Astrocyte (in vitro differentiated cells and primary cell): ENCODE measurements at regions not wholly inside any gene's neighbourhood (a gene's known extent, or its start where the extent isn't known, plus 50 kb on each side); places are given as distances from the start of the nearest gene placed in this dataset.

Source experiments
- DNase-seq: peaks from one replicate; pipeline ENCODE4 v3.0.0-alpha.2; 2010; ENCODE audit warnings: low read depth
- FAIRE-seq: peaks from 2 replicates; lab custom pipeline; 2011; peaks lifted over from hg19 to GRCh38; lab: Jason Lieb, UNC
- H2AFZ ChIP-seq: 2 replicates; pipeline ENCODE4 v1.6.0; 2012; ENCODE audit warnings: low read depth, low read length, inconsistent platforms
- H3K27ac ChIP-seq: 2 replicates; pipeline ENCODE4 v1.5.1; 2011; ENCODE audit warnings: low read depth, low read length, inconsistent platforms
- H3K27me3 ChIP-seq: 2 replicates; pipeline ENCODE4 v1.6.0; 2011; ENCODE audit warnings: low read length, inconsistent platforms; ENCODE audit not compliant: insufficient read depth
- H3K36me3 ChIP-seq: 2 replicates; pipeline ENCODE4 v1.5.1; 2011; ENCODE audit warnings: low read length, inconsistent platforms; ENCODE audit not compliant: insufficient read depth
- H3K4me1 ChIP-seq: 2 replicates; pipeline ENCODE4 v1.5.1; 2011; ENCODE audit warnings: low read length, inconsistent platforms; ENCODE audit not compliant: insufficient read depth
- H3K4me2 ChIP-seq: 2 replicates; pipeline ENCODE4 v1.6.0; 2012; ENCODE audit warnings: low read length, inconsistent platforms
- H3K4me3 ChIP-seq: 2 replicates; pipeline ENCODE4 v1.5.1; 2011; ENCODE audit warnings: low read depth, mild to moderate bottlenecking, low read length, inconsistent platforms; ENCODE audit not compliant: insufficient read depth
- H3K79me2 ChIP-seq: 2 replicates; pipeline ENCODE4 v1.6.0; 2012; ENCODE audit warnings: mild to moderate bottlenecking, low read length, inconsistent platforms; ENCODE audit not compliant: insufficient read depth
- H3K9ac ChIP-seq: 2 replicates; pipeline ENCODE4 v1.6.0; 2012; ENCODE audit warnings: mild to moderate bottlenecking, low read length, inconsistent platforms
- H3K9me3 ChIP-seq: 2 replicates; pipeline ENCODE4 v1.5.1; 2012; ENCODE audit warnings: low read depth, mild to moderate bottlenecking, low read length, inconsistent platforms; ENCODE audit not compliant: insufficient read depth
- H4K20me1 ChIP-seq: 2 replicates; pipeline ENCODE4 v1.6.0; 2012; ENCODE audit warnings: low read length, inconsistent platforms; ENCODE audit not compliant: insufficient read depth
- H3K27ac Mint-ChIP-seq: one replicate; pipeline ENCODE4 v1.8.0; 2021; ENCODE audit warnings: mild to moderate bottlenecking, mixed read lengths; ENCODE audit not compliant: unreplicated experiment
- H3K27me3 Mint-ChIP-seq: one replicate; pipeline ENCODE4 v1.8.0; 2021; ENCODE audit warnings: low read depth, mixed read lengths; ENCODE audit not compliant: unreplicated experiment
- H3K36me3 Mint-ChIP-seq: one replicate; pipeline ENCODE4 v1.8.0; 2021; ENCODE audit warnings: low read depth, mixed read lengths; ENCODE audit not compliant: unreplicated experiment
- H3K4me1 Mint-ChIP-seq: one replicate; pipeline ENCODE4 v1.8.0; 2021; ENCODE audit warnings: low read depth, mixed read lengths; ENCODE audit not compliant: unreplicated experiment
- H3K4me3 Mint-ChIP-seq: one replicate; pipeline ENCODE4 v1.8.0; 2021; ENCODE audit warnings: mild to moderate bottlenecking, moderate library complexity, mixed read lengths; ENCODE audit not compliant: unreplicated experiment
- H3K9me3 Mint-ChIP-seq: one replicate; pipeline ENCODE4 v1.8.0; 2021; ENCODE audit warnings: mild to moderate bottlenecking, mixed read lengths; ENCODE audit not compliant: unreplicated experiment
- EZH2 ChIP-seq: IDR thresholded peaks from 2 replicates; pipeline ENCODE4 v1.6.1; 2012; ENCODE audit warnings: mild to moderate bottlenecking, low read length, inconsistent platforms; ENCODE audit not compliant: insufficient read depth
- TF ChIP-seq, protein P1 (sequence below): IDR thresholded peaks from 2 replicates; pipeline ENCODE4 v1.5.1; 2011; ENCODE audit warnings: low read depth, mild to moderate bottlenecking, inconsistent platforms, low read length, moderate library complexity; ENCODE audit not compliant: insufficient read depth

DNA sequence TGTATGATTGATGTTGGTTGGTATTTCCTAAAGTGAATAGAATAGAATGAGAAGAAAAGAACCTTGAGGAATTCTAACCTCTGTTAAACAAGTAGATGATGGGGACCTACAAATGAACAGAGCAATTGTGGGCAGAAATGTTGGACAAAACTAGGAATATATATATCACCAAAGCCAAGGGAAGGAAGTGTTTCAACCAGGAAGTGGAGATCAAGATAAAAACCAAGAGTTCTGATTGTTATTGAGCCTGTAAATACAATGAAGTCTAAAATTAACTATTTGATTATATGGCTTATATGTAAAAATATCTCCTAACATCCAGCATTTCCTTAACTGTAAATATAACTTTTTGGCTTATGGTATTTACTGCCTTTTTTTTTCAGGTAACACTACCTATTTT lies 730.0 kb downstream of the SOCS6 start:
- no peak overlapping the region for H3K27ac Mint-ChIP-seq

DNA sequence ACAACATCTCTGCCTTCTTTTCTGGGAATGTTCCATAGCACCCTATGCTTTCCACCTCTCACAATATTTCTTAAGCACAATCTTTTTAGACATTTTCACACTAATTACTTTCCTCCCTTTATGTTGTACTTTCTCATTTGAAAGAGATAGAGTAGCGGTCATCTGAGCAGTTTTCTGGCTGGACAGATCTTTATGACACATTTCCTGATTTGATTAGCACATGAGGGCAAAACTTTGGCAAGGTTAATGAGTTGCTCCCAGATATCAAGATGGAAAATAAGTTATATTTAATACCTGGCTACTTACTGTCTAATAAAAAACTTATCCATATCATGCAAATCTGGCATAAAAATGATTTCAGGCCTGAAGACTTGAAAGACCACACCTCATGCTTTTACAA lies 723.9 kb downstream of the SOCS6 start:
- Histone ChIP-seq H3K9me3 (peaks cover 4% of the 10 kb centered on the region), H2AFZ (no peak overlapping the region)
- no peak overlapping the region for H3K27ac Mint-ChIP-seq

More for the DNA sequence above, 730.0 kb downstream of the SOCS6 start:
- no peaks in the 10 kb centered on the region for H3K36me3 ChIP-seq
- no peaks in the 10 kb centered on the region for H3K79me2 ChIP-seq
- DNase-seq = no peak
- no peaks in the 10 kb centered on the region for H3K4me1 Mint-ChIP-seq
- no peak overlapping the region for H3K4me2 ChIP-seq
- H3K36me3 Mint-ChIP-seq = no peaks in the 10 kb centered on the region
- H3K4me1 ChIP-seq = no peaks in the 10 kb centered on the region
- no peak for FAIRE-seq
- H3K9me3 ChIP-seq = peaks cover 4% of the 10 kb centered on the region
- no peaks in the 10 kb centered on the region for H3K27me3 Mint-ChIP-seq
- H3K4me3 ChIP-seq = no peak overlapping the region
- TF ChIP-seq, protein P1, sequence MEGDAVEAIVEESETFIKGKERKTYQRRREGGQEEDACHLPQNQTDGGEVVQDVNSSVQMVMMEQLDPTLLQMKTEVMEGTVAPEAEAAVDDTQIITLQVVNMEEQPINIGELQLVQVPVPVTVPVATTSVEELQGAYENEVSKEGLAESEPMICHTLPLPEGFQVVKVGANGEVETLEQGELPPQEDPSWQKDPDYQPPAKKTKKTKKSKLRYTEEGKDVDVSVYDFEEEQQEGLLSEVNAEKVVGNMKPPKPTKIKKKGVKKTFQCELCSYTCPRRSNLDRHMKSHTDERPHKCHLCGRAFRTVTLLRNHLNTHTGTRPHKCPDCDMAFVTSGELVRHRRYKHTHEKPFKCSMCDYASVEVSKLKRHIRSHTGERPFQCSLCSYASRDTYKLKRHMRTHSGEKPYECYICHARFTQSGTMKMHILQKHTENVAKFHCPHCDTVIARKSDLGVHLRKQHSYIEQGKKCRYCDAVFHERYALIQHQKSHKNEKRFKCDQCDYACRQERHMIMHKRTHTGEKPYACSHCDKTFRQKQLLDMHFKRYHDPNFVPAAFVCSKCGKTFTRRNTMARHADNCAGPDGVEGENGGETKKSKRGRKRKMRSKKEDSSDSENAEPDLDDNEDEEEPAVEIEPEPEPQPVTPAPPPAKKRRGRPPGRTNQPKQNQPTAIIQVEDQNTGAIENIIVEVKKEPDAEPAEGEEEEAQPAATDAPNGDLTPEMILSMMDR = no peak
- no peak for TF ChIP-seq EZH2
- no peaks in the 10 kb centered on the region for H4K20me1 ChIP-seq
- no peak overlapping the region for H2AFZ ChIP-seq
- H3K4me3 Mint-ChIP-seq = no peak overlapping the region
- no peak overlapping the region for H3K27ac ChIP-seq
- H3K9ac ChIP-seq = no peak overlapping the region
- H3K9me3 Mint-ChIP-seq = peaks cover 3% of the 10 kb centered on the region
- no peaks in the 10 kb centered on the region for H3K27me3 ChIP-seq

DNA sequence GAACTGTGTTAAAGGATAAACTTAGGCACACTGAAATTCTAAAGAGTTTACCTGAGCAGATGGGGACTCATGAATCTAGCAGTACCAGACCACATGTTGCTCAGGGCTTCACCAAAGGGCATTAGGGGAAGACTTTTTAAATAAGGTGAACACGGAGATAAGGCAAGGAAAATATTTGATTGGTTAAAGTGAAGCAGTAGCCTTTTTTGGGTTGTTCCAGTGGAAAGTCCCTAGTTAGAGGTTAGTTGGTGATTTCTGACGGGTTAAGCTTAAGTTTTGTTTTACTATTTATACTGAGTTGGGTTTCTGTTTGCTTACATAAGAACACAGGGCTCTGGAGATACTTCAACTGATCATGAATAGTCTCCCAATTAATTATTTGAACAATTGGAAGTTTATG lies 722.5 kb downstream of the SOCS6 start:
- no peaks in the 10 kb centered on the region for H3K4me1 Mint-ChIP-seq
- peaks cover 2% of the 10 kb centered on the region for H3K9me3 Mint-ChIP-seq
- TF ChIP-seq, protein P1 = no peak
- no peak for TF ChIP-seq EZH2
- FAIRE-seq = no peak
- no peak overlapping the region for H3K27ac ChIP-seq
- no peaks in the 10 kb centered on the region for H3K27me3 Mint-ChIP-seq
- H3K4me3 Mint-ChIP-seq = no peak overlapping the region
- H4K20me1 ChIP-seq = no peaks in the 10 kb centered on the region
- no peaks in the 10 kb centered on the region for H3K79me2 ChIP-seq
- H3K36me3 Mint-ChIP-seq = peaks cover 1% of the 10 kb centered on the region
- no peak for DNase-seq
- no peaks in the 10 kb centered on the region for H3K4me1 ChIP-seq
- H3K36me3 ChIP-seq = no peaks in the 10 kb centered on the region
- no peaks in the 10 kb centered on the region for H3K9me3 ChIP-seq
- no peak overlapping the region for H3K4me3 ChIP-seq
- no peak overlapping the region for H3K9ac ChIP-seq
- H3K27ac Mint-ChIP-seq = no peak overlapping the region
- no peak overlapping the region for H2AFZ ChIP-seq
- no peak overlapping the region for H3K4me2 ChIP-seq
- no peaks in the 10 kb centered on the region for H3K27me3 ChIP-seq

More for the DNA sequence above, 723.9 kb downstream of the SOCS6 start:
- Histone ChIP-seq H3K4me1 (no peaks in the 10 kb centered on the region), H3K27me3 (no peaks in the 10 kb centered on the region), H3K27ac (no peak overlapping the region), H3K4me3 (no peak overlapping the region), H4K20me1 (no peaks in the 10 kb centered on the region), H3K4me2 (no peak overlapping the region), H3K36me3 (no peaks in the 10 kb centered on the region), H3K79me2 (no peaks in the 10 kb centered on the region), H3K9ac (no peak overlapping the region)
- DNase-seq (no peak), FAIRE-seq (no peak)
- Mint-ChIP-seq H3K9me3 (peaks cover 2% of the 10 kb centered on the region), H3K36me3 (peaks cover 1% of the 10 kb centered on the region), H3K4me1 (no peaks in the 10 kb centered on the region), H3K4me3 (no peak overlapping the region), H3K27me3 (no peaks in the 10 kb centered on the region)
- TF ChIP-seq, protein P1 = no peak
- TF ChIP-seq EZH2 = no peak
